ENCODE measurements at regions not wholly inside any gene's neighbourhood (a gene's known extent, or its start where the extent isn't known, plus 50 kb on each side); places are given as distances from the start of the nearest gene placed in this dataset.

DNA sequence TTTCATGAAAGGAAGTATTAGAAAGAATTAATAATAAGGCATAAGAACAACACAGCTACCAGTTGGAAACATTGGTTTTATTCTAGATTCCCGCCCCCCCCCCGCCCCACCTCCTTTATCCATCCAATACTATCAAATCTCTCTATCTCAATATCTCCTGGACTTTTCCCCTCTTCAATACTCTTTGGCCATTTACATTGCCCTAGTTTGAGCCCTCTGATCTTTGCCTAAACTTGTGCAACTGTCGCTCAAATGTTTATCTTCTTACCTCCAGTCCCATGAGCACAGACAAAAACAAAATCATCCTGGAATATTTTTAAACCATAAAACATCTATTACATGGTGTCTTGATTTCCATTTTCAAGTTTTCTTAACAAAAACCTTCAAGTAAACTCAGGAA is 488.2 kb downstream of the KLHL13 start:
- TF ChIP-seq, protein P1, sequence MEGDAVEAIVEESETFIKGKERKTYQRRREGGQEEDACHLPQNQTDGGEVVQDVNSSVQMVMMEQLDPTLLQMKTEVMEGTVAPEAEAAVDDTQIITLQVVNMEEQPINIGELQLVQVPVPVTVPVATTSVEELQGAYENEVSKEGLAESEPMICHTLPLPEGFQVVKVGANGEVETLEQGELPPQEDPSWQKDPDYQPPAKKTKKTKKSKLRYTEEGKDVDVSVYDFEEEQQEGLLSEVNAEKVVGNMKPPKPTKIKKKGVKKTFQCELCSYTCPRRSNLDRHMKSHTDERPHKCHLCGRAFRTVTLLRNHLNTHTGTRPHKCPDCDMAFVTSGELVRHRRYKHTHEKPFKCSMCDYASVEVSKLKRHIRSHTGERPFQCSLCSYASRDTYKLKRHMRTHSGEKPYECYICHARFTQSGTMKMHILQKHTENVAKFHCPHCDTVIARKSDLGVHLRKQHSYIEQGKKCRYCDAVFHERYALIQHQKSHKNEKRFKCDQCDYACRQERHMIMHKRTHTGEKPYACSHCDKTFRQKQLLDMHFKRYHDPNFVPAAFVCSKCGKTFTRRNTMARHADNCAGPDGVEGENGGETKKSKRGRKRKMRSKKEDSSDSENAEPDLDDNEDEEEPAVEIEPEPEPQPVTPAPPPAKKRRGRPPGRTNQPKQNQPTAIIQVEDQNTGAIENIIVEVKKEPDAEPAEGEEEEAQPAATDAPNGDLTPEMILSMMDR (IDR thresholded peaks at IDR 0.05; ENCODE audit: low read length), result no peak
- no peak for TF ChIP-seq EZH2 (optimal IDR thresholded peaks at IDR 0.05; ENCODE audit: low read depth, low read length)
- no peak for TF ChIP-seq EZH2phosphoT487 (IDR thresholded peaks at IDR 0.05; ENCODE audit: low read length)
